Skeletal muscle cell (primary cell): ENCODE measurements at regions not wholly inside any gene's neighbourhood (a gene's known extent, or its start where the extent isn't known, plus 50 kb on each side); places are given as distances from the start of the nearest gene placed in this dataset.
"Not testable (repeated sequence)": the region's sequence is repeated elsewhere in the genome, so short reads cannot be mapped to it uniquely, and the experiment has no call there.

Experiments
- DNase-seq: peaks from one replicate; pipeline ENCODE4 v3.0.0-alpha.2; 2010; ENCODE audit warnings: low read depth
- H3K4me3 ChIP-seq: 2 replicates; pipeline ENCODE4 v1.5.1; 2011; ENCODE audit warnings: low read depth, mild to moderate bottlenecking, control low read depth, low read length, moderate library complexity

GRCh38 chrX:140346729-140347128 lies 158.1 kb downstream of the SOX3 start:
- DNase-seq = no peak
- no peak overlapping the region for H3K4me3 ChIP-seq

- no peak for DNase-seq
- H3K4me3 ChIP-seq = no peak overlapping the region
Observed at GRCh38 chrX:140343226-140343868, 161.5 kb downstream of the SOX3 start.

- H3K4me3 ChIP-seq = no peak overlapping the region
- no peak for DNase-seq
Observed at GRCh38 chrX:140342410-140342809, 162.5 kb downstream of the SOX3 start.

- DNase-seq = no peak
- no peak overlapping the region for H3K4me3 ChIP-seq
Observed at GRCh38 chrX:140337263-140337662, 167.6 kb downstream of the SOX3 start.

DNA sequence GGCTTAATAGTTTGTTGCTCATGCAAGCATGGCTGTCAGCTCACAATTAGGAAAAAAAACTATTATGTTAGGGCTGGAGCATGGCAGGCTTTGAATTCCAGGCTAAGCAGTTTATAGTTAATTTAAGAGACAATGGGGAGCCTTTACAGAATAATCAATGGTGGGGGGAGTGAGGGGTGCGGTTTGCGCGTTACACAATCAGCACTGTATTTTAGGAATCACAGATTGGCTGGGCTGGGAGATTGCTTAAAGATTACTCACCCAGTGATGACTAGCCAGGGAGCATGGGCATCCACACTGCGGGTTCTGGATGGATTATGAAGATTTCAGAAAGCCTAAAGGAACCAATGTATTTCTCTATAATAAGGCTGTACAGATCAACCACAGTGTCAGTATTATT lies 186.6 kb downstream of the SOX3 start:
- no peak overlapping the region for H3K4me3 ChIP-seq
- DNase-seq = no peak

DNA sequence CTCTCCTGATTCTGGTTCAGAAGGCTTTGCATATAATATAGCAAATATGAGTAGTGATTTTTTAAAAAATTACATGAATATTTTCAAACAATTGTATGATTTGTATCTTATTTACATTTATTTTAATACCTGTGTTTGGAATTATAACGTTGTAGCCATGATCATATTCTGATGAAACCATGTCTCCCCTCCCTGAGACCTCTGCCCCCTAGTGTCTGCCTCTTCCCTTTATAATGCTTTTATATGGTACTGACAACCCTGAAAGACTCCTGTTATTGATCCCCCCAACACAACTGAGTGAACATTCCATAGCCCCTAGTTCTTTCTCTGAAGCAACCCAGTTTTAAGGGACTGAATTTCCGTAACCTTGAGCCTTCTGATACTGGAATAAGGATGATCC lies 187.4 kb downstream of the SOX3 start:
- H3K4me3 ChIP-seq = no peak overlapping the region

GRCh38 chrX:140298960-140299825 lies 205.7 kb downstream of the SOX3 start:
- H3K4me3 ChIP-seq = no peak overlapping the region
- no peak for DNase-seq

More for the DNA sequence above, 187.4 kb downstream of the SOX3 start:
- DNase-seq = no peak

DNA sequence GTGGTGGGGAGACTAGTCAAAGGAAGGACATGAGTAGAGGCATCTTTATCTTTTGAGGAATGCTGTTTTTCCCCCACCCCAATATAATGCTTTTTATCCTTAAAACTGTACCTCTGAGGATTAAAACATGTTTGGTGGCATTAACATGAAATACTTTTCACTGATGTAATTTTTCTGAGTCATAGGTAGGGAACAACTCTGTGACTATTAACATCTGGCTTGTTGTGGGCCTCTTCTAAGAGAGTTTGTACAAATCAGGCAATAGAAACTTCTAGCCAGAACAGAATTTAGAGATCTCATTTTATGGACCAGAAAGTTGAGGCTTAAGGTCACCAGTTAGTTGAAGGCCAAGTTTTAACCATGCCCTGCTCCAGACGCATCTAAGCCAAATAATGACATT lies 207.6 kb downstream of the SOX3 start:
- DNase-seq = no peak
- no peak overlapping the region for H3K4me3 ChIP-seq

- H3K4me3 ChIP-seq = no peak overlapping the region
- no peak for DNase-seq
Observed at GRCh38 chrX:140292961-140293360, 211.9 kb downstream of the SOX3 start.

DNA sequence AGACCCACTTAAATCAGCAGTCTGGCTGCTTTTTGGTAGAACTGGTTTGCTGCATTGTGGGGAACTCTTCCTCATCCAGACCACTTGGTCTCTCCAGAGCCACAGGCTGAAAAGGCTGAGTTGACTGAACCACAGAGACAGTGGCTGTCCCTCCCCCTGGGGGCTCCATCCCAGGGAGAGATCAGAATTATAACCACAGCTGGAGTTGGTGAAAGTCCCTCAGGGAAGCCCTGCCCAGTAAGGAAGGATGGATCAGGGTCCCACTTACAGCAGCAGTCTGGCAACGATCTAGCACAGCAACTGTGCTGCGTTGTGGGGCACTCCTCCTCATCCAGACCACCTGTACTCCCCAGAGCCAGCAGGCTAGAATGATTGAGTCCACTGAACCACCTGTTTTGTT lies 212.7 kb downstream of the SOX3 start:
- DNase-seq = no peak
- no peak overlapping the region for H3K4me3 ChIP-seq

DNA sequence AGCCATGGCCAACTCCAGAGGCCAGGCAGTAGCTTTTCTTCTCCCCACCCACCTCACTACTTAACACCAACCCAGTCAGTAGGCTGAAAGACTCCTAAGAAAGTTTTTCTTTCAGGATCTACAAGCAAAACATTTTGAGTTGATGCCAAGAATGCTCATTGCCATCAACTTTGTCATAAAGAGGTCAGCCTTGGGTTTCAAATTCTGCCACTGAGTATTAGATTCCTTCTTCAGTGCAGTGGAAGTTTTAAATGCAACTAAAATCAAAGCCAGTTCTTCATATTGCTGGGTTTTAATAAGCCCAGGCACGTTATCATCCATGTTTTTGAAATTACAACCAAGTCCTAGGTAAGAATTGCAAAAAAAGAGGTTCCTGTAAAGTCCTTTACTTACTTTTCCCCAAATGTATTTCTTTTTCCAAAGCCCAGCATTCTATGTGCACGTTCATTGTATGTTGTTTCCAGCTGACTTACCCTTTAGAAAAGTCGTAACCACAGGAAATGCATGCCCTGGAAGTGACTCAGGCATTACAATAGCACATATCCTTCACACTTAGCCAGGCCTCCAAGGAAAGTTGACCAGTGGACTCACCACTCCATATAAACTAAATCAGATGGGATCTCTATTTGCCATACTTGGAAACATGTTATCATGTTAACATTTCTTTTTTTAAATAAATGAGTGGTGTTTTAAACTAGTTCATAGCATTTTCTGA lies 229.9 kb downstream of the SOX3 start:
- H3K4me3 ChIP-seq = no peak overlapping the region
- peak; percentile 2 for DNase-seq

- no peak overlapping the region for H3K4me3 ChIP-seq
- no peak for DNase-seq
Observed at GRCh38 chrX:140273921-140274320, 230.9 kb downstream of the SOX3 start.

DNA sequence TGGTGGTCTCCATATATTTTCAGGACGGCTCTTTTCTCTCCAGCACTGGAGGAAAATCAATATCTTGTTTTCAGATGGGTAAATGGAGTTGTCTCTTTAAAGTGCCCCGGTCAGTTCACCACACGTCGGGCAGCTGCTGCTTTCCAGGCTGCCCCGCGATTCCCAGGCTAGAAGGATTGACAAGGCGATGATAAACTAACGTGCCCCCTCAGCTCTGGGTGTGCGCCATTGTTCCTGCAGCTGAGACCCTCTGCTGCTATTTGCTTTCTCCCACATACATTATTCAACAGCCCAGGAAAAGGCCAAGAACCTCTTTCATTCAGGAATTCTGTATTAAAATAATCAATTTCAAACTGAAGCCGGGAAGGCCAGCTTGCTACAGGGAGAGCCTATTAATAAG lies 254.5 kb downstream of the SOX3 start:
- no peak for DNase-seq
- H3K4me3 ChIP-seq = no peak overlapping the region

DNA sequence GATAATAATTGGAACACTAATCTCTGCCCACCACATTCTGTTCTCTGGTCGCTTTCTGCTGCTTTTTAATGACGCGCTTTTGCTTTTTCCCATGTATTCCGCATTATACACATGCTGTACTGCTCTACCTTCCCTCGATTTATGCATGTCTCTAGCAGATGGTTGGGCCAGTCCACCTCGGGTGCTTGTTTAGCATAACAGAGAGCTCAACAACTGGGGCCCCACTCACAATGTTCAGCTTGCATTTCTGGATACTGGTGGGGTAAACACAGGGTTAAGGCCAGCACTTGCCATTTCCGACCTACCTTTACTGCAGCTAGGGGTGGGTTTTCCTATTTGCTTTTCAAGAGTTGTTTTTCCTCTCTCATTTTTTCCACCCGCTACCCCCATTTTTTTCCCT lies 255.8 kb downstream of the SOX3 start:
- H3K4me3 ChIP-seq = no peak overlapping the region
- DNase-seq = no peak

GRCh38 chrX:140229191-140229590 lies 263.9 kb upstream of the CXorf66 start:
- H3K4me3 ChIP-seq = no peak overlapping the region
- no peak for DNase-seq

DNA sequence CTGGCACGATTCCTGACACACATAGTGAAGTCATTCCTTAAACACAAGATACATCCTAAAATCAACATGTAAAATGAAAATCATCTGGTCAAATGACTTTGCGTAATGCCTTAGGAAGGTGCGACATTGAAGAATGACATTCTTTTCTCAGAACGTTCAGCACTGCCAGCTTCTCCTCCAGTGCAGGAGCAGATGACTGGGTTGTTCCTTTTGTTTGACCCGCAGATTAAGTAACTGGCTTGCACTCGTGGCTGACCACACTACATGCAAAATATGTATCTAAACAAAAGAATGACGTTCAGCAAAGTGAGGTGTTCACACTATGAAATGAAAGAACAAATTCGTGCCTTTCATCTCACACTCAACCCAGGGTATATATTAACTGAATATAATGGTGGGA lies 260.7 kb upstream of the CXorf66 start:
- DNase-seq, H3K4me3 ChIP-seq: not testable (repeated sequence)

DNA sequence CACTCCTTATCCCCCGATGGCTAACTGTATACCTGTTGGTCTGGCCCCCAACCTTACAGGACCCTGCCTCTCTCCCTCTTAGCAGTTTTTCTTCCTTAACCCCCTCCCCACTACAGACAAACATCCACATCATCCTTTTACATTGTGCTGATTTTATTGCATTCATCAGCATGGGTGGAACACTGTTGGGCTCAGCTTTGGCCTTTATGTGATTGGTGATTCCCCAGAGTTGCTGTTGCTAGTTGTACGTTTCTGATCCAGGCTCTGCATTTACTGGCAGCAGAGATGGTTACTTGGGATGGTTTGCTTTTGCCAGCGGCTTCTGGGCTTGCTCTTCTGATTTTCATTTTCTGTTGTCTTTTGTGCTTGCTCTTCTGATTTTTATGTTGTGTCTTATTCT lies 250.6 kb upstream of the CXorf66 start:
- not testable (repeated sequence) for DNase-seq, H3K4me3 ChIP-seq

GRCh38 chrX:140214518-140214917 lies 249.2 kb upstream of the CXorf66 start:
- H3K4me3 ChIP-seq, DNase-seq: not testable (repeated sequence)

- H3K4me3 ChIP-seq = no peak overlapping the region
- DNase-seq = no peak
Observed at GRCh38 chrX:140206657-140207056, 241.3 kb upstream of the CXorf66 start.

GRCh38 chrX:140190441-140191108 lies 225.3 kb upstream of the CXorf66 start:
- H3K4me3 ChIP-seq = no peak overlapping the region
- no peak for DNase-seq
